SK-N-SH (cell line): ENCODE measurements at regions not wholly inside any gene's neighbourhood (a gene's known extent, or its start where the extent isn't known, plus 50 kb on each side); places are given as distances from the start of the nearest gene placed in this dataset.

Experiments used
- CTCF ChIA-PET: fragments of 300-600, 350-600 bp; formaldehyde crosslinking; extraction: SDS; loops from one replicate; lab custom pipeline; 2021; lab: Yijun Ruan, JAX
- POLR2A ChIA-PET: fragments of 350-600 bp; sonication (Branson Sonifier 250); formaldehyde crosslinking; extraction: SDS; loops from one replicate; lab custom pipeline; 2020; ENCODE audit warnings: antibody characterized with exemption, inconsistent platforms; lab: Yijun Ruan, JAX
- DNase-seq: peaks from one replicate; pipeline ENCODE4 v3.0.0; 2012
- H2AFZ ChIP-seq: fragments of 200-600 bp; sonication (generic); 2 replicates; pipeline ENCODE4 v1.8.1; 2016; ENCODE audit warnings: antibody characterized with exemption, mild to moderate bottlenecking, low read depth
- H3F3A ChIP-seq: fragments of 200-600 bp; sonication (generic); replicated peaks from 2 replicates; pipeline ENCODE3; 2016; ENCODE audit warnings: antibody characterized with exemption, mild to moderate bottlenecking; ENCODE audit not compliant: insufficient read depth
- H3K27ac ChIP-seq, 2 experiments: fragments of 200-500 bp in 1 of 2; fragments of 200-600 bp in 1 of 2; sonication (Bioruptor generic) in 1 of 2; sonication (generic), shearing (Covaris generic) in 1 of 2; 2 replicates each; pipeline versions ENCODE4 v1.5.1 to v1.6.1; 2014 to 2016; ENCODE audit warnings: low read depth in 2 of 2, inconsistent platforms in 1 of 2, low read length in 1 of 2, mild to moderate bottlenecking in 1 of 2, mixed read lengths in 1 of 2
- H3K27me3 ChIP-seq: fragments of 200-600 bp; sonication (generic), shearing (Covaris generic); 2 replicates; pipeline ENCODE4 v1.6.1; 2016; ENCODE audit warnings: mixed run types; ENCODE audit not compliant: insufficient read depth
- H3K36me3 ChIP-seq, 2 experiments: fragments of 200-500 bp in 1 of 2; fragments of 200-600 bp in 1 of 2; sonication (Bioruptor generic) in 1 of 2; sonication (generic) in 1 of 2; replicated peaks in 1 of 2; 2 replicates each; pipeline versions ENCODE3 to v1.5.1; 2014 to 2016; ENCODE audit warnings: low read length in 1 of 2, mild to moderate bottlenecking in 1 of 2; ENCODE audit not compliant: insufficient read depth in 2 of 2, control insufficient read depth in 1 of 2
- H3K4me1 ChIP-seq, 2 experiments: fragments of 200-500 bp in 1 of 2; fragments of 200-600 bp in 1 of 2; sonication (Bioruptor generic) in 1 of 2; sonication (generic), shearing (Covaris generic) in 1 of 2; 2 replicates each; pipeline versions ENCODE4 v1.5.1 to v1.6.1; 2014 to 2016; ENCODE audit warnings: low read depth in 1 of 2, low read length in 1 of 2, mixed run types in 1 of 2; ENCODE audit not compliant: insufficient read depth in 2 of 2, control insufficient read depth in 1 of 2
- H3K4me2 ChIP-seq: fragments of 200-600 bp; sonication (generic), shearing (Covaris generic); 2 replicates; pipeline ENCODE4 v1.6.1; 2017; ENCODE audit warnings: mixed run types
- H3K4me3 ChIP-seq, 2 experiments: fragments of 200-500 bp in 1 of 2; fragments of 200-600 bp in 1 of 2; sonication (Bioruptor generic) in 1 of 2; sonication (generic), shearing (Covaris generic) in 1 of 2; 2 replicates each; pipeline versions ENCODE4 v1.5.1 to v1.8.1; 2014 to 2016; ENCODE audit warnings: low read depth in 2 of 2, inconsistent platforms in 1 of 2, low read length in 1 of 2, mild to moderate bottlenecking in 1 of 2, mixed read lengths in 1 of 2, moderate library complexity in 1 of 2
- H3K79me2 ChIP-seq: fragments of 200-600 bp; sonication (generic); 2 replicates; pipeline ENCODE4 v1.8.1; 2017; ENCODE audit warnings: mild to moderate bottlenecking; ENCODE audit not compliant: insufficient read depth
- H3K9ac ChIP-seq: fragments of 200-600 bp; sonication (generic); 2 replicates; pipeline ENCODE4 v1.6.1; 2017; ENCODE audit warnings: mixed run types
- H3K9me2 ChIP-seq: fragments of 200-600 bp; sonication (generic); 2 replicates; pipeline ENCODE4 v1.6.1; 2017; ENCODE audit warnings: mixed run types
- H3K9me3 ChIP-seq: fragments of 200-600 bp; sonication (generic); 2 replicates; pipeline ENCODE4 v1.6.1; 2017; ENCODE audit warnings: mixed run types, mild to moderate bottlenecking, moderate library complexity
- H4K20me1 ChIP-seq: fragments of 200-600 bp; sonication (generic); 2 replicates; pipeline ENCODE4 v1.6.1; 2017; ENCODE audit warnings: mild to moderate bottlenecking, mixed run types; ENCODE audit not compliant: insufficient read depth
- EZH2phosphoT487 ChIP-seq: fragments of 200-600 bp; sonication (generic); IDR thresholded peaks from 2 replicates; pipeline ENCODE4 v1.6.1; 2017; ENCODE audit warnings: low read depth, mixed run types, mild to moderate bottlenecking, antibody characterized with exemption, moderate library complexity, borderline replicate concordance
- FOSL2 ChIP-seq: IDR thresholded peaks from 2 replicates; pipeline ENCODE4 v1.4.0; 2012; ENCODE audit warnings: low read depth, mild to moderate bottlenecking, moderate library complexity, borderline replicate concordance
- GATA2 ChIP-seq: sonication (generic); formaldehyde crosslinking; IDR thresholded peaks from 2 replicates; pipeline ENCODE4 v1.5.0; 2020; ENCODE audit warnings: mild to moderate bottlenecking, missing genetic modification reagents
- IRF3 ChIP-seq: fragments of 150-350 bp; IDR thresholded peaks from 2 replicates; pipeline ENCODE4 v1.6.1; 2016; ENCODE audit warnings: mild to moderate bottlenecking, low read depth, low read length
- MEF2A ChIP-seq: IDR thresholded peaks from 2 replicates; pipeline ENCODE4 v1.4.0; 2012; ENCODE audit warnings: low read depth, borderline replicate concordance
- NRF1 ChIP-seq: IDR thresholded peaks from 2 replicates; pipeline ENCODE4 v1.6.1; 2012; ENCODE audit warnings: low read depth, mild to moderate bottlenecking, low read length
- TAF1 ChIP-seq: IDR thresholded peaks from 2 replicates; pipeline ENCODE4 v1.6.1; 2012; ENCODE audit warnings: low read depth, mild to moderate bottlenecking, low read length, moderate library complexity, borderline replicate concordance
- TCF12 ChIP-seq: IDR thresholded peaks from 2 replicates; pipeline ENCODE4 v1.4.0; 2012
- USF2 ChIP-seq: fragments of 150-350 bp; IDR thresholded peaks from 2 replicates; pipeline ENCODE4 v1.6.1; 2017; ENCODE audit warnings: antibody characterized with exemption, low read length, low read depth, borderline replicate concordance
- YY1 ChIP-seq: IDR thresholded peaks from 2 replicates; pipeline ENCODE4 v1.4.0; 2012; ENCODE audit warnings: low read depth, mild to moderate bottlenecking
- WGBS: methylation state at CpG from one replicate; pipeline ENCODE4 v1.1.6; 2017; ENCODE audit warnings: low lambda C conversion rate; 5-methylcytosine and 5-hydroxymethylcytosine counted together
- TF ChIP-seq, protein P1 (sequence below): IDR thresholded peaks from 2 replicates; pipeline ENCODE4 v1.6.1; 2012; ENCODE audit warnings: mild to moderate bottlenecking, low read depth, low read length, moderate library complexity

- Histone ChIP-seq H4K20me1 (no peaks in the 10 kb centered on the region), H3K4me2 (no peak overlapping the region), H3K9ac (no peak overlapping the region), H2AFZ (peak overlapping the region; percentile 35), H3K9me2 (no peaks in the 10 kb centered on the region), H3K9me3 (no peaks in the 10 kb centered on the region), H3K4me1 (no peaks in the 10 kb centered on the region; a peak in 1 of 4 replicates), H3F3A (no peaks in the 10 kb centered on the region), H3K36me3 (no peaks in the 10 kb centered on the region), H3K79me2 (no peaks in the 10 kb centered on the region), H3K27me3 (no peaks in the 10 kb centered on the region), H3K27ac (peak overlapping the region in 1 of 2 experiments; percentile 3; a peak in 1 of 4 replicates), H3K4me3 (no peak overlapping the region)
- DNase-seq: no peak
- TF ChIP-seq USF2: no peak
- TF ChIP-seq, protein P1, sequence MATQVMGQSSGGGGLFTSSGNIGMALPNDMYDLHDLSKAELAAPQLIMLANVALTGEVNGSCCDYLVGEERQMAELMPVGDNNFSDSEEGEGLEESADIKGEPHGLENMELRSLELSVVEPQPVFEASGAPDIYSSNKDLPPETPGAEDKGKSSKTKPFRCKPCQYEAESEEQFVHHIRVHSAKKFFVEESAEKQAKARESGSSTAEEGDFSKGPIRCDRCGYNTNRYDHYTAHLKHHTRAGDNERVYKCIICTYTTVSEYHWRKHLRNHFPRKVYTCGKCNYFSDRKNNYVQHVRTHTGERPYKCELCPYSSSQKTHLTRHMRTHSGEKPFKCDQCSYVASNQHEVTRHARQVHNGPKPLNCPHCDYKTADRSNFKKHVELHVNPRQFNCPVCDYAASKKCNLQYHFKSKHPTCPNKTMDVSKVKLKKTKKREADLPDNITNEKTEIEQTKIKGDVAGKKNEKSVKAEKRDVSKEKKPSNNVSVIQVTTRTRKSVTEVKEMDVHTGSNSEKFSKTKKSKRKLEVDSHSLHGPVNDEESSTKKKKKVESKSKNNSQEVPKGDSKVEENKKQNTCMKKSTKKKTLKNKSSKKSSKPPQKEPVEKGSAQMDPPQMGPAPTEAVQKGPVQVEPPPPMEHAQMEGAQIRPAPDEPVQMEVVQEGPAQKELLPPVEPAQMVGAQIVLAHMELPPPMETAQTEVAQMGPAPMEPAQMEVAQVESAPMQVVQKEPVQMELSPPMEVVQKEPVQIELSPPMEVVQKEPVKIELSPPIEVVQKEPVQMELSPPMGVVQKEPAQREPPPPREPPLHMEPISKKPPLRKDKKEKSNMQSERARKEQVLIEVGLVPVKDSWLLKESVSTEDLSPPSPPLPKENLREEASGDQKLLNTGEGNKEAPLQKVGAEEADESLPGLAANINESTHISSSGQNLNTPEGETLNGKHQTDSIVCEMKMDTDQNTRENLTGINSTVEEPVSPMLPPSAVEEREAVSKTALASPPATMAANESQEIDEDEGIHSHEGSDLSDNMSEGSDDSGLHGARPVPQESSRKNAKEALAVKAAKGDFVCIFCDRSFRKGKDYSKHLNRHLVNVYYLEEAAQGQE: no peak
- no peak for TF ChIP-seq FOSL2
- no peak for TF ChIP-seq GATA2 (CRISPR knock-in tag)
- TF ChIP-seq TCF12: no peak
- no peak for TF ChIP-seq NRF1
- TF ChIP-seq EZH2phosphoT487: no peak
- TF ChIP-seq IRF3: no peak
- no peak for TF ChIP-seq TAF1
- TF ChIP-seq YY1: no peak
- TF ChIP-seq MEF2A: no peak
- WGBS: 73% methylated on average over 1 of the region's 1 CpG
- ChIA-PET POLR2A (no interaction called here), CTCF (no interaction called here)
Measured at GRCh38 chr17:19482576-19482975, 51.1 kb upstream of the SLC47A1 start.
